PC-9 (cell line): ENCODE measurements at regions not wholly inside any gene's neighbourhood (a gene's known extent, or its start where the extent isn't known, plus 50 kb on each side); places are given as distances from the start of the nearest gene placed in this dataset.

Source experiments
- BruUV-seq: library from RNA; stranded (reverse); fragments of 400-500 nt; replicated peaks from 2 replicates; lab custom pipeline; 2021; lab: Mats Ljungman, UMichigan
- CTCF ChIA-PET: fragments of 300-600 bp; sonication (Branson Sonifier 250); formaldehyde crosslinking; loops from one replicate; lab custom pipeline; 2022; ENCODE audit warnings: antibody characterized with exemption; lab: Charles Lee
- POLR2A ChIA-PET: fragments of 300-600 bp; sonication (Branson Sonifier 250); formaldehyde crosslinking; loops from one replicate; lab custom pipeline; 2022; ENCODE audit warnings: antibody characterized with exemption; ENCODE audit not compliant: unreplicated experiment; lab: Charles Lee
- DNase-seq, 2 experiments: peaks; one replicate each; pipeline versions ENCODE4 v3.0.0 to v3.0.0-alpha.2; 2015 to 2022; ENCODE audit warnings: mixed read lengths in 1 of 2
- H2AFZ ChIP-seq: fragments of 200-600 bp; sonication (generic); 2 replicates; pipeline ENCODE4 v1.8.1; 2017; ENCODE audit warnings: antibody characterized with exemption
- H3F3A ChIP-seq: fragments of 200-600 bp; sonication (generic); 2 replicates; pipeline ENCODE4 v1.8.1; 2017; ENCODE audit warnings: antibody characterized with exemption, mild to moderate bottlenecking, low read depth; ENCODE audit not compliant: insufficient read depth
- H3K27ac ChIP-seq: fragments of 200-600 bp; sonication (generic); 2 replicates; pipeline ENCODE4 v1.6.1; 2016; ENCODE audit warnings: mixed run types
- H3K27me3 ChIP-seq: fragments of 200-600 bp; sonication (generic); 2 replicates; pipeline ENCODE4 v1.6.1; 2016; ENCODE audit warnings: low read depth, mixed run types; ENCODE audit not compliant: insufficient read depth
- H3K36me3 ChIP-seq: fragments of 200-600 bp; sonication (generic); 2 replicates; pipeline ENCODE4 v1.6.1; 2016; ENCODE audit warnings: low read depth, mixed run types
- H3K4me1 ChIP-seq: fragments of 200-600 bp; sonication (generic); replicated peaks from 2 replicates; pipeline ENCODE4 v1.6.1; 2016; ENCODE audit warnings: mixed run types; ENCODE audit not compliant: insufficient read depth
- H3K4me2 ChIP-seq: fragments of 200-600 bp; sonication (generic); 2 replicates; pipeline ENCODE4 v1.6.1; 2017; ENCODE audit warnings: mixed run types
- H3K4me3 ChIP-seq: fragments of 200-600 bp; sonication (generic); 2 replicates; pipeline ENCODE4 v1.6.1; 2016; ENCODE audit warnings: mixed run types
- H3K79me2 ChIP-seq: fragments of 200-600 bp; sonication (generic); 2 replicates; pipeline ENCODE4 v1.6.1; 2017; ENCODE audit warnings: low read depth, mixed run types
- H3K9me2 ChIP-seq: fragments of 200-600 bp; sonication (generic); 2 replicates; pipeline ENCODE4 v1.8.1; 2017; ENCODE audit warnings: mild to moderate bottlenecking; ENCODE audit not compliant: insufficient read depth
- H3K9me3 ChIP-seq: fragments of 200-600 bp; sonication (generic); 2 replicates; pipeline ENCODE4 v1.8.1; 2016; ENCODE audit warnings: low read depth; ENCODE audit not compliant: insufficient read depth
- H4K20me1 ChIP-seq: fragments of 200-600 bp; sonication (generic); 2 replicates; pipeline ENCODE4 v1.8.1; 2017; ENCODE audit not compliant: insufficient read depth
- EZH2 ChIP-seq: fragments of 200-600 bp; sonication (generic); IDR thresholded peaks from 2 replicates; pipeline ENCODE4 v1.8.0; 2017; ENCODE audit warnings: antibody characterized with exemption, low read depth
- intact Hi-C: fragments of 100-400 bp; cut with micrococcal nuclease; formaldehyde crosslinking; loops from one replicate; pipeline ENCODE4 v1.10.0; 2022; ENCODE audit not compliant: unreplicated experiment
- TF ChIP-seq, protein P1 (sequence below): fragments of 200-600 bp; sonication (generic); conservative IDR thresholded peaks from 2 replicates; pipeline ENCODE4 v1.6.1; 2017; ENCODE audit warnings: mixed run types, antibody characterized with exemption, mild to moderate bottlenecking, moderate library complexity

DNA sequence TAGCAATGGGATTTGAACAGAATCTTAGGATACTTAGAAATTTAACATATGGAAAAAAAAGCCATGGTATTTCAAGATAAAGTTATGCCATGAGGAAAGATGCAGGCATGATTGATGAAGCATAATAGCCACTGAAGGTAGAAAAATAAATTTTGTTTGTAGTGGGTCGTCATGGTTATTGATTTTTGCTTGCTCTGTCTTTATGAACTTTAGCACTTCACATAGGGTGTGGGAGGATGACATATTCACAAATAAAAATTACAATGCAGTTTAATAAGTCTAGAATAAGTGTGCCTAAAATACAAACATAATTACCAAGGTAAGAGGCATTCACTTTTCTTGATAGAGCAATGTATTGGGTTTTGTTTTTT lies 129.1 kb upstream of the SEMA3E start:
- Histone ChIP-seq H3K9me2 (no peaks in the 10 kb centered on the region; the same call in 1 of the 2 replicates), H3K79me2 (no peaks in the 10 kb centered on the region), H3F3A (no peaks in the 10 kb centered on the region), H3K36me3 (no peaks in the 10 kb centered on the region), H4K20me1 (no peaks in the 10 kb centered on the region), H3K27ac (no peak overlapping the region), H3K4me3 (no peak overlapping the region), H3K4me1 (no peaks in the 10 kb centered on the region), H3K9me3 (no peaks in the 10 kb centered on the region), H3K27me3 (no peaks in the 10 kb centered on the region), H3K4me2 (no peak overlapping the region), H2AFZ (no peak overlapping the region)
- intact Hi-C loops = no loop called here
- POLR2A ChIA-PET = no interaction called here
- no peak for DNase-seq
- no peak for TF ChIP-seq EZH2
- TF ChIP-seq, protein P1, sequence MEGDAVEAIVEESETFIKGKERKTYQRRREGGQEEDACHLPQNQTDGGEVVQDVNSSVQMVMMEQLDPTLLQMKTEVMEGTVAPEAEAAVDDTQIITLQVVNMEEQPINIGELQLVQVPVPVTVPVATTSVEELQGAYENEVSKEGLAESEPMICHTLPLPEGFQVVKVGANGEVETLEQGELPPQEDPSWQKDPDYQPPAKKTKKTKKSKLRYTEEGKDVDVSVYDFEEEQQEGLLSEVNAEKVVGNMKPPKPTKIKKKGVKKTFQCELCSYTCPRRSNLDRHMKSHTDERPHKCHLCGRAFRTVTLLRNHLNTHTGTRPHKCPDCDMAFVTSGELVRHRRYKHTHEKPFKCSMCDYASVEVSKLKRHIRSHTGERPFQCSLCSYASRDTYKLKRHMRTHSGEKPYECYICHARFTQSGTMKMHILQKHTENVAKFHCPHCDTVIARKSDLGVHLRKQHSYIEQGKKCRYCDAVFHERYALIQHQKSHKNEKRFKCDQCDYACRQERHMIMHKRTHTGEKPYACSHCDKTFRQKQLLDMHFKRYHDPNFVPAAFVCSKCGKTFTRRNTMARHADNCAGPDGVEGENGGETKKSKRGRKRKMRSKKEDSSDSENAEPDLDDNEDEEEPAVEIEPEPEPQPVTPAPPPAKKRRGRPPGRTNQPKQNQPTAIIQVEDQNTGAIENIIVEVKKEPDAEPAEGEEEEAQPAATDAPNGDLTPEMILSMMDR = no peak
- BruUV-seq = no TSS peak
- CTCF ChIA-PET = no interaction called here

DNA sequence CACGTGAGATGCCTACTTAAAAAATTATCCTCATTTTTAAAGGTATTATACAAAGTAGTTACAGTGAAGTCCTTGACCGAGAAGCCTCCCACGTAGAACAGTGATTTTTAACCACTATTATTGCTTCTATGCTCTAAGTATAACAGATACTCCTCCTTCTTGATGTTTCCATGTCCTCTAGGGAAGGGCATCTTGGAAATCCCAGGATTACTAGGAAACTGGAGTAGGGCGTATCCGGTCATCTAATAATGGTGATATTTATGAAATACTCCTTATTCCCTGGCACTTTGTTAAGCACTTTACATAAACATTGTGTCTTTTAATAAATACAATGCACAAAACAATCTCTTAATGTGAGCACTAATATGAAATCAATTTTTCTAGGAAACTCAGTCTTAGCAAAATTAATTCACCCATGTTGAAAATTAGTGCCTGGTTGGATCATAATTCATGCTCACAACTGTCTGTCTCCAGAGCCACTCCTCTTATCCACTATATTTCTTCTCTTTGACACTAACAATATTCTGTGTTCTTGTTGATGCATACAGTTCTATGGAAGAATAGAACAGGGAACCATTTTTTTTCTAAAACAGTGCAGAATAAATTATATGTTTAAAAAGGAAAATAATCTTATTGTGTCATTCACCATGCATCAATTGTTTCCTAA lies 128.6 kb upstream of the SEMA3E start:
- Histone ChIP-seq H3K27me3 (no peaks in the 10 kb centered on the region), H3K79me2 (no peaks in the 10 kb centered on the region), H3F3A (no peaks in the 10 kb centered on the region), H2AFZ (no peak overlapping the region), H3K4me3 (no peak overlapping the region), H3K27ac (no peak overlapping the region), H3K4me2 (no peak overlapping the region), H3K4me1 (no peaks in the 10 kb centered on the region), H3K9me2 (no peaks in the 10 kb centered on the region; the same call in 1 of the 2 replicates), H3K9me3 (no peaks in the 10 kb centered on the region), H4K20me1 (no peaks in the 10 kb centered on the region), H3K36me3 (no peaks in the 10 kb centered on the region)
- intact Hi-C loops = no loop called here
- BruUV-seq = no TSS peak
- no peak for TF ChIP-seq EZH2
- TF ChIP-seq, protein P1 = no peak
- POLR2A ChIA-PET = no interaction called here
- CTCF ChIA-PET = no interaction called here
- DNase-seq = no peak

DNA sequence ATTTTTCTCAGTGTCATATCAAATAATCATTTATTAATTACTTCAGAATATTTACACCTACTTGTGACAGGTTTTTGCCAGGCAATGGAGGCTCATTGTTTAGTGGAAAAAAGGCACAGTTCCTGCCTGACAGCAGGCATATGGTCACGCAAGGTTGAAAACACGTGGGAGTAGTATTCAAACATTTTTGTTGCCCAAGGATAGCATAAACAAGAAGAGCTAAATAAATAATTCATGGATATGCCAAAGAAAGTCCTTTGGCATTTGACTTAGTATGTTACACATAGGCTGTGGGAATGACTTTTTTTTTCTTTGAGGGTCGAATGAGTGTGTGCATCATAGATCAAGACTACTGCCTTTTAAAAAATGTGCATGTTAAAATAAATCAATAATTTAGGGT lies 120.5 kb upstream of the SEMA3E start:
- BruUV-seq = no TSS peak
- POLR2A ChIA-PET = no interaction called here
- TF ChIP-seq, protein P1 = no peak
- no peak for TF ChIP-seq EZH2

More for the DNA sequence above, 120.5 kb upstream of the SEMA3E start:
- Histone ChIP-seq H3K27me3 (no peaks in the 10 kb centered on the region), H3F3A (no peaks in the 10 kb centered on the region), H3K9me2 (no peaks in the 10 kb centered on the region), H4K20me1 (no peaks in the 10 kb centered on the region), H3K9me3 (no peaks in the 10 kb centered on the region), H3K4me1 (no peaks in the 10 kb centered on the region), H2AFZ (no peak overlapping the region), H3K36me3 (no peaks in the 10 kb centered on the region), H3K4me3 (no peak overlapping the region), H3K79me2 (no peaks in the 10 kb centered on the region), H3K27ac (no peak overlapping the region), H3K4me2 (no peak overlapping the region)
- DNase-seq = no peak
- CTCF ChIA-PET = no interaction called here
- intact Hi-C loops = no loop called here
